ENCODE measurements at regions not wholly inside any gene's neighbourhood (a gene's known extent, or its start where the extent isn't known, plus 50 kb on each side); places are given as distances from the start of the nearest gene placed in this dataset.

DNA sequence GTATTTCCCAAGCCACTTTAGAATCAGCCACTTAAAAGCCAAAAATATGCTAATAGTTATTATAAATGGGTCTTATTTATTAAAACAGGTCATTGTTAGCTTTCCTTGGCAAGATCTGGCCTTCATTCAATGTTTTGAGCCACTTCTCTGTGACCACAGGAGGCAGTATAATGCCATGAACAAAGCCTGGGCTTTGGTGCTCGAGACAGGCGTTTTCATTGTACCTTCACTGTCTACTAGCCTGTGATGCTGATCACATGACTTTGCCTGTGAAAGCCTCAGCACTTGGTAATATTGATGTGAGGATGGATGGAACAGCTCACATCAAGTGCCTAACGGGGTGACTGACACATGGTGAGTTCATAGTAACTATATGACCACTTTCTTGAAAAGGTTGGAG, 217.0 kb downstream of the RWDD3 start:
- no peak for TF ChIP-seq EZH2 (IDR thresholded peaks at IDR 0.05)
- no peak for TF ChIP-seq POLR2AphosphoS5 (IDR thresholded peaks at IDR 0.05; ENCODE audit: borderline replicate concordance, low read depth, low read length)

Measured in SK-N-MC (cell line).